K562 (cell line): ENCODE measurements at regions not wholly inside any gene's neighbourhood (a gene's known extent, or its start where the extent isn't known, plus 50 kb on each side); places are given as distances from the start of the nearest gene placed in this dataset.

Experiments
- ATAC-seq: fragments of 200-7000 bp; cut with Tn5 transposase; 3 replicates; pipeline ENCODE4 v1.9.1; 2020; ENCODE audit warnings: moderate library complexity
- BruUV-seq: library from RNA; stranded (reverse); fragments of 400-500 nt; replicated peaks from 2 replicates; lab custom pipeline; 2021; lab: Mats Ljungman, UMichigan
- CTCF ChIA-PET: fragments of 300-600 bp; formaldehyde crosslinking; extraction: SDS; loops from one replicate; lab custom pipeline; 2021; ENCODE audit warnings: low intra/inter-chr PET ratio; lab: Yijun Ruan, JAX
- POLR2A ChIA-PET: fragments of 300-600, 350-650 bp; sonication (Branson Sonifier 250); formaldehyde crosslinking; extraction: SDS; loops from one replicate; lab custom pipeline; 2021; ENCODE audit warnings: antibody characterized with exemption, inconsistent platforms; lab: Yijun Ruan, JAX
- DNase-seq, 4 experiments: peaks; one replicate each; pipeline versions ENCODE4 v3.0.0 to v3.0.0-alpha.2; 2011 to 2018; ENCODE audit warnings: low spot score in 3 of 4, mixed read lengths in 3 of 4; ENCODE audit errors: extremely low read depth in 1 of 4
- FAIRE-seq: peaks from 2 replicates; lab custom pipeline; 2011; peaks lifted over from hg19 to GRCh38; lab: Jason Lieb, UNC
- H2AFZ ChIP-seq: 2 replicates; pipeline ENCODE4 v1.6.0; 2011; ENCODE audit warnings: low read depth, low read length, control low read depth, inconsistent platforms
- H3K27ac ChIP-seq: fragments of 200-600 bp; 3 replicates; pipeline ENCODE4 v1.8.0; 2011; ENCODE audit warnings: low read depth, mild to moderate bottlenecking, control low read depth, inconsistent platforms, low read length, moderate library complexity, mixed read lengths; ENCODE audit errors: extremely low read depth
- H3K27me3 ChIP-seq, 2 experiments: fragments of 300-600 bp in 1 of 2; 2 replicates in 1 of 2; 3 replicates in 1 of 2; pipeline versions ENCODE4 v1.6.0 to v1.8.0; 2011; ENCODE audit warnings: inconsistent platforms in 2 of 2, low read length in 2 of 2, mild to moderate bottlenecking in 1 of 2, mixed read lengths in 1 of 2, moderate library complexity in 1 of 2; ENCODE audit not compliant: control insufficient read depth in 2 of 2, insufficient read depth in 2 of 2
- H3K36me3 ChIP-seq: fragments of 300-600 bp; 3 replicates; pipeline ENCODE4 v1.8.0; 2011; ENCODE audit warnings: mild to moderate bottlenecking, low read length, inconsistent platforms; ENCODE audit not compliant: control insufficient read depth, insufficient read depth
- H3K4me1 ChIP-seq, 2 experiments: fragments of 200-600 bp in 1 of 2; replicated peaks in 1 of 2; 2 replicates in 1 of 2; 3 replicates in 1 of 2; pipeline versions ENCODE4 v1.5.1 to v1.8.0; 2011; ENCODE audit warnings: inconsistent platforms in 2 of 2, low read length in 2 of 2, mild to moderate bottlenecking in 1 of 2, mixed read lengths in 1 of 2, moderate library complexity in 1 of 2; ENCODE audit not compliant: control insufficient read depth in 2 of 2, insufficient read depth in 2 of 2
- H3K4me2 ChIP-seq: 2 replicates; pipeline ENCODE4 v1.6.1; 2011; ENCODE audit warnings: low read length, control low read depth, inconsistent platforms, mixed read lengths; ENCODE audit not compliant: insufficient read depth
- H3K4me3 ChIP-seq: fragments of 200-600 bp; sonication (generic), shearing (Covaris generic); 2 replicates; pipeline ENCODE4 v1.5.1; 2016; ENCODE audit warnings: control low read depth, inconsistent platforms
- H3K79me2 ChIP-seq: fragments of 200-600 bp; 3 replicates; pipeline ENCODE4 v1.8.0; 2011; ENCODE audit warnings: low read length, inconsistent platforms; ENCODE audit not compliant: control insufficient read depth, insufficient read depth
- H3K9ac ChIP-seq, 2 experiments: 2 replicates each; pipeline versions ENCODE4 v1.6.0 to v1.6.1; 2011; ENCODE audit warnings: low read depth in 2 of 2, low read length in 2 of 2, control low read depth in 1 of 2, inconsistent platforms in 1 of 2, mild to moderate bottlenecking in 1 of 2, mixed read lengths in 1 of 2; ENCODE audit not compliant: insufficient read depth in 1 of 2
- H3K9me1 ChIP-seq: one replicate; pipeline ENCODE4 v1.6.0; 2011; ENCODE audit warnings: inconsistent platforms, mild to moderate bottlenecking, low read length, moderate library complexity; ENCODE audit not compliant: control insufficient read depth, insufficient read depth
- H3K9me3 ChIP-seq: replicated peaks from 2 replicates; pipeline ENCODE4 v1.5.1; 2011; ENCODE audit warnings: low read depth, low read length, inconsistent platforms; ENCODE audit not compliant: control insufficient read depth, insufficient read depth
- H4K20me1 ChIP-seq: replicated peaks from 2 replicates; pipeline ENCODE4 v1.6.1; 2011; ENCODE audit warnings: low read length, inconsistent platforms, mixed read lengths; ENCODE audit not compliant: control insufficient read depth, insufficient read depth
- ARHGAP35 ChIP-seq: fragments of 450-650 bp; IDR thresholded peaks from 2 replicates; pipeline ENCODE4 v1.6.1; 2018; ENCODE audit not compliant: partially characterized antibody
- BCOR ChIP-seq: fragments of 450-650 bp; IDR thresholded peaks from 2 replicates; pipeline ENCODE4 v1.6.1; 2016
- CBFB ChIP-seq: sonication (generic); formaldehyde crosslinking; IDR thresholded peaks from 2 replicates; pipeline ENCODE4 v1.4.0; 2020; ENCODE audit warnings: mild to moderate bottlenecking, missing genetic modification reagents
- NFE2L1 ChIP-seq: fragments of 450-650 bp; IDR thresholded peaks from 2 replicates; pipeline ENCODE4 v1.6.1; 2016; ENCODE audit warnings: missing genetic modification characterization, low read depth, mild to moderate bottlenecking, missing compliant biosample characterization, moderate library complexity, borderline replicate concordance
- ZNF324 ChIP-seq: fragments of 250-450 bp; sonication (Bioruptor Pico); IDR thresholded peaks from 2 replicates; pipeline ENCODE4 v1.4.0; 2020; ENCODE audit warnings: mild to moderate bottlenecking
- WGBS: fragments of 100-300 bp; shearing (Covaris generic); methylation state at CpG from one replicate; pipeline ENCODE4 v1.1.6; 2016; ENCODE audit warnings: low coverage, mixed read lengths; ENCODE audit not compliant: insufficient coverage; ENCODE audit errors: missing lambda C conversion rate; 5-methylcytosine and 5-hydroxymethylcytosine counted together
- in situ Hi-C: fragments of 300-500 bp; cut with MboI; formaldehyde crosslinking; loops from 4 replicates; pipeline ENCODE4 v1.15.0; 2018; ENCODE audit warnings: inconsistent platforms, mixed read lengths
- intact Hi-C: fragments of 100-400 bp; cut with micrococcal nuclease; formaldehyde crosslinking; loops from 2 replicates; pipeline ENCODE4 v1.14.2; 2022
- TF ChIP-seq, protein P1 (sequence below): sonication (generic); formaldehyde crosslinking; IDR thresholded peaks from 2 replicates; pipeline ENCODE4 v1.9.0; 2022; ENCODE audit warnings: mild to moderate bottlenecking, missing genetic modification reagents
- TF ChIP-seq, protein P2 (sequence below): fragments of 450-650 bp; IDR thresholded peaks from 2 replicates; pipeline ENCODE4 v1.7.1; 2018; ENCODE audit warnings: mild to moderate bottlenecking, low read depth; ENCODE audit not compliant: partially characterized antibody
- TF ChIP-seq, protein P3 (sequence below): IDR thresholded peaks from 2 replicates; pipeline ENCODE4 v1.6.1; 2012; ENCODE audit warnings: low read depth, low read length, improper control_type of control experiment, borderline replicate concordance
- TF ChIP-seq, protein P4 (sequence below): fragments of 450-650 bp; formaldehyde crosslinking; IDR thresholded peaks from 2 replicates; pipeline ENCODE4 v1.4.0; 2020; ENCODE audit warnings: mild to moderate bottlenecking
- TF ChIP-seq, protein P5 (sequence below): fragments of 250-450 bp; sonication (Bioruptor Pico); IDR thresholded peaks from 2 replicates; pipeline ENCODE4 v1.4.0; 2020; ENCODE audit warnings: mild to moderate bottlenecking, moderate library complexity, borderline replicate concordance

DNA sequence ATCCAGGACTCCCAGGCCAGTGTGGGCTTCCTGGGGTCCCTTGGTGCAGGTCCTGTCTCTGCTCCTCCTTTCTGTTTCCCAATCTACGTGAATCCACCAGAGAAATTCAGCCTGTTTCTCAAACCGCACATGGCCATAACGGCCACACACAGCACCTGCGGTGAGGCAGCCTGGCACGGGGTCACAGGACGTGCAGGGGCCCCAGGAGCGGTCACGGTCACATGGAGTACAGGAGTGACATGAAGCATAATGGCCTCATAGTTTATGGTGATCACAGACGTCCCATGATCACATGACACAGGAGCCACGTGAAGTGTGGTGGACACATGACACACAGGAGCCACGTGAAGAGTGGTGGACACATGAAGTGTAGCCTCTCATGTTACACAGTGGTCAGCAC, 248.5 kb upstream of the IRX4 start:
- Histone ChIP-seq H3K36me3 (no peaks in the 10 kb centered on the region), H3K9me3 (no peaks in the 10 kb centered on the region), H3K4me1 (no peaks in the 10 kb centered on the region), H3K4me2 (no peak overlapping the region; the same call in 1 of the 2 replicates), H3K4me3 (no peak overlapping the region), H3K79me2 (no peaks in the 10 kb centered on the region), H3K27me3 (peaks cover 31 to 69% of the 10 kb centered on the region in 2 experiments), H4K20me1 (0 out of 2 replicates have a peak, but pooled peaks cover 7% of the 10 kb centered on the region), H3K9ac (no peak overlapping the region), H3K27ac (no peak overlapping the region), H3K9me1 (peaks cover 10% of the 10 kb centered on the region), H2AFZ (0 out of 2 replicates have a peak overlapping the region, but pooled peaks have one; percentile 9)
- DNase-seq (peak in 1 of 4 experiments; percentile 18), FAIRE-seq (no peak), ATAC-seq (no peak; the same call in 2 of the 3 replicates)
- ChIA-PET CTCF (no interaction called here), POLR2A (no interaction called here)
- in situ Hi-C loops = no loop called here
- no TSS peak for BruUV-seq
- WGBS = 2% methylated on average over 11 of the region's 11 CpGs
- intact Hi-C loops = no loop called here
- TF ChIP-seq, protein P1, sequence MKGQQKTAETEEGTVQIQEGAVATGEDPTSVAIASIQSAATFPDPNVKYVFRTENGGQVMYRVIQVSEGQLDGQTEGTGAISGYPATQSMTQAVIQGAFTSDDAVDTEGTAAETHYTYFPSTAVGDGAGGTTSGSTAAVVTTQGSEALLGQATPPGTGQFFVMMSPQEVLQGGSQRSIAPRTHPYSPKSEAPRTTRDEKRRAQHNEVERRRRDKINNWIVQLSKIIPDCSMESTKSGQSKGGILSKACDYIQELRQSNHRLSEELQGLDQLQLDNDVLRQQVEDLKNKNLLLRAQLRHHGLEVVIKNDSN (CRISPR knock-in tag) = peak; percentile 91
- TF ChIP-seq CBFB (no peak), ZNF324 (CRISPR knock-in tag) (no peak), NFE2L1 (no peak), BCOR (no peak), ARHGAP35 (no peak)
- TF ChIP-seq, protein P2, sequence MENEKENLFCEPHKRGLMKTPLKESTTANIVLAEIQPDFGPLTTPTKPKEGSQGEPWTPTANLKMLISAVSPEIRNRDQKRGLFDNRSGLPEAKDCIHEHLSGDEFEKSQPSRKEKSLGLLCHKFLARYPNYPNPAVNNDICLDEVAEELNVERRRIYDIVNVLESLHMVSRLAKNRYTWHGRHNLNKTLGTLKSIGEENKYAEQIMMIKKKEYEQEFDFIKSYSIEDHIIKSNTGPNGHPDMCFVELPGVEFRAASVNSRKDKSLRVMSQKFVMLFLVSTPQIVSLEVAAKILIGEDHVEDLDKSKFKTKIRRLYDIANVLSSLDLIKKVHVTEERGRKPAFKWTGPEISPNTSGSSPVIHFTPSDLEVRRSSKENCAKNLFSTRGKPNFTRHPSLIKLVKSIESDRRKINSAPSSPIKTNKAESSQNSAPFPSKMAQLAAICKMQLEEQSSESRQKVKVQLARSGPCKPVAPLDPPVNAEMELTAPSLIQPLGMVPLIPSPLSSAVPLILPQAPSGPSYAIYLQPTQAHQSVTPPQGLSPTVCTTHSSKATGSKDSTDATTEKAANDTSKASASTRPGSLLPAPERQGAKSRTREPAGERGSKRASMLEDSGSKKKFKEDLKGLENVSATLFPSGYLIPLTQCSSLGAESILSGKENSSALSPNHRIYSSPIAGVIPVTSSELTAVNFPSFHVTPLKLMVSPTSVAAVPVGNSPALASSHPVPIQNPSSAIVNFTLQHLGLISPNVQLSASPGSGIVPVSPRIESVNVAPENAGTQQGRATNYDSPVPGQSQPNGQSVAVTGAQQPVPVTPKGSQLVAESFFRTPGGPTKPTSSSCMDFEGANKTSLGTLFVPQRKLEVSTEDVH = no peak
- TF ChIP-seq, protein P3, sequence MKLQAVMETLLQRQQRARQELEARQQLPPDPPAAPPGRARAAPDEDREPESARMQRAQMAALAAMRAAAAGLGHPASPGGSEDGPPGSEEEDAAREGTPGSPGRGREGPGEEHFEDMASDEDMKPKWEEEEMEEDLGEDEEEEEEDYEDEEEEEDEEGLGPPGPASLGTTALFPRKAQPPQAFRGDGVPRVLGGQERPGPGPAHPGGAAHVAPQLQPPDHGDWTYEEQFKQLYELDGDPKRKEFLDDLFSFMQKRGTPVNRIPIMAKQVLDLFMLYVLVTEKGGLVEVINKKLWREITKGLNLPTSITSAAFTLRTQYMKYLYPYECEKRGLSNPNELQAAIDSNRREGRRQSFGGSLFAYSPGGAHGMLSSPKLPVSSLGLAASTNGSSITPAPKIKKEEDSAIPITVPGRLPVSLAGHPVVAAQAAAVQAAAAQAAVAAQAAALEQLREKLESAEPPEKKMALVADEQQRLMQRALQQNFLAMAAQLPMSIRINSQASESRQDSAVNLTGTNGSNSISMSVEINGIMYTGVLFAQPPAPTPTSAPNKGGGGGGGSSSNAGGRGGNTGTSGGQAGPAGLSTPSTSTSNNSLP = no peak
- TF ChIP-seq, protein P4, sequence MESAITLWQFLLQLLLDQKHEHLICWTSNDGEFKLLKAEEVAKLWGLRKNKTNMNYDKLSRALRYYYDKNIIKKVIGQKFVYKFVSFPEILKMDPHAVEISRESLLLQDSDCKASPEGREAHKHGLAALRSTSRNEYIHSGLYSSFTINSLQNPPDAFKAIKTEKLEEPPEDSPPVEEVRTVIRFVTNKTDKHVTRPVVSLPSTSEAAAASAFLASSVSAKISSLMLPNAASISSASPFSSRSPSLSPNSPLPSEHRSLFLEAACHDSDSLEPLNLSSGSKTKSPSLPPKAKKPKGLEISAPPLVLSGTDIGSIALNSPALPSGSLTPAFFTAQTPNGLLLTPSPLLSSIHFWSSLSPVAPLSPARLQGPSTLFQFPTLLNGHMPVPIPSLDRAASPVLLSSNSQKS (CRISPR knock-in tag) = no peak
- TF ChIP-seq, protein P5, sequence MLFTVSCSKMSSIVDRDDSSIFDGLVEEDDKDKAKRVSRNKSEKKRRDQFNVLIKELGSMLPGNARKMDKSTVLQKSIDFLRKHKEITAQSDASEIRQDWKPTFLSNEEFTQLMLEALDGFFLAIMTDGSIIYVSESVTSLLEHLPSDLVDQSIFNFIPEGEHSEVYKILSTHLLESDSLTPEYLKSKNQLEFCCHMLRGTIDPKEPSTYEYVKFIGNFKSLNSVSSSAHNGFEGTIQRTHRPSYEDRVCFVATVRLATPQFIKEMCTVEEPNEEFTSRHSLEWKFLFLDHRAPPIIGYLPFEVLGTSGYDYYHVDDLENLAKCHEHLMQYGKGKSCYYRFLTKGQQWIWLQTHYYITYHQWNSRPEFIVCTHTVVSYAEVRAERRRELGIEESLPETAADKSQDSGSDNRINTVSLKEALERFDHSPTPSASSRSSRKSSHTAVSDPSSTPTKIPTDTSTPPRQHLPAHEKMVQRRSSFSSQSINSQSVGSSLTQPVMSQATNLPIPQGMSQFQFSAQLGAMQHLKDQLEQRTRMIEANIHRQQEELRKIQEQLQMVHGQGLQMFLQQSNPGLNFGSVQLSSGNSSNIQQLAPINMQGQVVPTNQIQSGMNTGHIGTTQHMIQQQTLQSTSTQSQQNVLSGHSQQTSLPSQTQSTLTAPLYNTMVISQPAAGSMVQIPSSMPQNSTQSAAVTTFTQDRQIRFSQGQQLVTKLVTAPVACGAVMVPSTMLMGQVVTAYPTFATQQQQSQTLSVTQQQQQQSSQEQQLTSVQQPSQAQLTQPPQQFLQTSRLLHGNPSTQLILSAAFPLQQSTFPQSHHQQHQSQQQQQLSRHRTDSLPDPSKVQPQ (CRISPR knock-in tag) = no peak
